ENCODE measurements at regions not wholly inside any gene's neighbourhood (a gene's known extent, or its start where the extent isn't known, plus 50 kb on each side); places are given as distances from the start of the nearest gene placed in this dataset.

- no peak for TF ChIP-seq POLR2A (IDR thresholded peaks at IDR 0.05; ENCODE audit: insufficient read depth in 1 of 2, low read depth in 2 of 2, low read length in 2 of 2)
- no peak for TF ChIP-seq HNRNPLL (IDR thresholded peaks at IDR 0.05; ENCODE audit: low read depth, low read length, poor library complexity, severe bottlenecking)
- TF ChIP-seq, protein P1, sequence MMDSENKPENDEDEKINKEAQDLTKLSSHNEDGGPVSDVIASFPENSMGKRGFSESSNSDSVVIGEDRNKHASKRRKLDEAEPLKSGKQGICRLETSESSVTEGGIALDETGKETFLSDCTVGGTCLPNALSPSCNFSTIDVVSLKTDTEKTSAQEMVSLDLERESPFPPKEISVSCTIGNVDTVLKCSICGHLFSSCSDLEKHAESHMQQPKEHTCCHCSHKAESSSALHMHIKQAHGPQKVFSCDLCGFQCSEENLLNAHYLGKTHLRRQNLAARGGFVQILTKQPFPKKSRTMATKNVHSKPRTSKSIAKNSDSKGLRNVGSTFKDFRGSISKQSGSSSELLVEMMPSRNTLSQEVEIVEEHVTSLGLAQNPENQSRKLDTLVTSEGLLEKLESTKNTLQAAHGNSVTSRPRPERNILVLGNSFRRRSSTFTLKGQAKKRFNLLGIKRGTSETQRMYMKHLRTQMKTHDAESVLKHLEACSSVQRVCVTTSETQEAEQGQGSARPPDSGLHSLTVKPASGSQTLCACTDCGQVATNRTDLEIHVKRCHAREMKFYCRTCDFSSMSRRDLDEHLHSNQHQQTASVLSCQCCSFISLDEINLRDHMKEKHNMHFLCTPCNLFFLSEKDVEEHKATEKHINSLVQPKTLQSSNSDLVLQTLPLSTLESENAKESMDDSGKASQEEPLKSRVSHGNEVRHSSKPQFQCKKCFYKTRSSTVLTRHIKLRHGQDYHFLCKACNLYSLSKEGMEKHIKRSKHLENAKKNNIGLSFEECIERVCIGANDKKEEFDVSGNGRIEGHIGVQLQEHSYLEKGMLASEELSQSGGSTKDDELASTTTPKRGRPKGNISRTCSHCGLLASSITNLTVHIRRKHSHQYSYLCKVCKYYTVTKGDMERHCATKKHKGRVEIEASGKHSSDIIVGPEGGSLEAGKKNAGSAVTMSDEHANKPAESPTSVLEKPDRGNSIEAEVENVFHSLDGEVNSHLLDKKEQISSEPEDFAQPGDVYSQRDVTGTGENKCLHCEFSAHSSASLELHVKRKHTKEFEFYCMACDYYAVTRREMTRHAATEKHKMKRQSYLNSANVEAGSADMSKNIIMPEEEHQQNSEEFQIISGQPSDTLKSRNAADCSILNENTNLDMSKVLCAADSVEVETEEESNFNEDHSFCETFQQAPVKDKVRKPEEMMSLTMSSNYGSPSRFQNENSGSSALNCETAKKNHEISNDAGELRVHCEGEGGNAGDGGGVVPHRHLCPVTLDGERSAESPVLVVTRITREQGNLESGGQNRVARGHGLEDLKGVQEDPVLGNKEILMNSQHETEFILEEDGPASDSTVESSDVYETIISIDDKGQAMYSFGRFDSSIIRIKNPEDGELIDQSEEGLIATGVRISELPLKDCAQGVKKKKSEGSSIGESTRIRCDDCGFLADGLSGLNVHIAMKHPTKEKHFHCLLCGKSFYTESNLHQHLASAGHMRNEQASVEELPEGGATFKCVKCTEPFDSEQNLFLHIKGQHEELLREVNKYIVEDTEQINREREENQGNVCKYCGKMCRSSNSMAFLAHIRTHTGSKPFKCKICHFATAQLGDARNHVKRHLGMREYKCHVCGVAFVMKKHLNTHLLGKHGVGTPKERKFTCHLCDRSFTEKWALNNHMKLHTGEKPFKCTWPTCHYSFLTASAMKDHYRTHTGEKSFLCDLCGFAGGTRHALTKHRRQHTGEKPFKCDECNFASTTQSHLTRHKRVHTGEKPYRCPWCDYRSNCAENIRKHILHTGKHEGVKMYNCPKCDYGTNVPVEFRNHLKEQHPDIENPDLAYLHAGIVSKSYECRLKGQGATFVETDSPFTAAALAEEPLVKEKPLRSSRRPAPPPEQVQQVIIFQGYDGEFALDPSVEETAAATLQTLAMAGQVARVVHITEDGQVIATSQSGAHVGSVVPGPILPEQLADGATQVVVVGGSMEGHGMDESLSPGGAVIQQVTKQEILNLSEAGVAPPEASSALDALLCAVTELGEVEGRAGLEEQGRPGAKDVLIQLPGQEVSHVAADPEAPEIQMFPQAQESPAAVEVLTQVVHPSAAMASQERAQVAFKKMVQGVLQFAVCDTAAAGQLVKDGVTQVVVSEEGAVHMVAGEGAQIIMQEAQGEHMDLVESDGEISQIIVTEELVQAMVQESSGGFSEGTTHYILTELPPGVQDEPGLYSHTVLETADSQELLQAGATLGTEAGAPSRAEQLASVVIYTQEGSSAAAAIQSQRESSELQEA (CRISPR knock-in tag; IDR thresholded peaks at IDR 0.05; ENCODE audit: not compliant biosample characterization): no peak
- TF ChIP-seq ZNF652 (CRISPR knock-in tag; IDR thresholded peaks at IDR 0.05; ENCODE audit: borderline replicate concordance, low read depth): no peak
- TF ChIP-seq SRF (IDR thresholded peaks at IDR 0.05; ENCODE audit: low read depth, low read length): no peak
- TF ChIP-seq ZNF597 (CRISPR knock-in tag; IDR thresholded peaks at IDR 0.05): no peak
- TF ChIP-seq CTCF (CRISPR knock-in tag; IDR thresholded peaks at IDR 0.05): no peak
- no peak for TF ChIP-seq ZNF589 (CRISPR knock-in tag; conservative IDR thresholded peaks at IDR 0.05)
- no peak for TF ChIP-seq NR3C1 (CRISPR knock-in tag; IDR thresholded peaks at IDR 0.05)
- no peak for TF ChIP-seq NPAS2 (CRISPR knock-in tag; IDR thresholded peaks at IDR 0.05; ENCODE audit: borderline replicate concordance)
- TF ChIP-seq HMGXB4 (CRISPR knock-in tag; IDR thresholded peaks at IDR 0.05; ENCODE audit: borderline replicate concordance in 1 of 2, low read depth in 1 of 2): no peak
Observed at GRCh38 chr7:142413280-142414000, 155.6 kb upstream of the PRSS58 start.
